ENCODE measurements at regions not wholly inside any gene's neighbourhood (a gene's known extent, or its start where the extent isn't known, plus 50 kb on each side); places are given as distances from the start of the nearest gene placed in this dataset.

DNA sequence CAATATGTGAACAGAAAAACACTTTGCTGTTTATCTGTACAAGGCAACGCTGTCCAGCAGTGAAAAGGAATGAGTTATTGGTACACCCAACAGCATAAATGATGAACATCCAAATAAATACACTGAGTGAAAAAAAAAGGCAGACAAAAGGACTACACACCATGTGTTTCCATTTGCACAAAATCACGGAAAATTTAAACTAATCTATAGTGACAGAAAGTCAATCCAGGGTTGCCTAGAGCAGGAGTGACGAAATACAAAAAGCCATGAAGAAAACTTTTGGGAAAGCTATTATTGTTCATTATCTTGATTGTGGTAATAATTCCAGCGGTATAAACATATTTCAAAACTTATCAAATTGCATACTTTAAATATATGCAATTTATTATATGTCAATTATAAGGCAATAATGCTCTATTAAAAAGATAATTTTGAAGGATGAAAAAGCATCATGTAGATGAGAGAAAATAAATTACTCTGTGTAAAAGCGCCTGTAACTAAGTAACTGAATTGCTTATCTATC, 578.0 kb upstream of the TMEM132C start (continued):
- TF ChIP-seq, protein P1, sequence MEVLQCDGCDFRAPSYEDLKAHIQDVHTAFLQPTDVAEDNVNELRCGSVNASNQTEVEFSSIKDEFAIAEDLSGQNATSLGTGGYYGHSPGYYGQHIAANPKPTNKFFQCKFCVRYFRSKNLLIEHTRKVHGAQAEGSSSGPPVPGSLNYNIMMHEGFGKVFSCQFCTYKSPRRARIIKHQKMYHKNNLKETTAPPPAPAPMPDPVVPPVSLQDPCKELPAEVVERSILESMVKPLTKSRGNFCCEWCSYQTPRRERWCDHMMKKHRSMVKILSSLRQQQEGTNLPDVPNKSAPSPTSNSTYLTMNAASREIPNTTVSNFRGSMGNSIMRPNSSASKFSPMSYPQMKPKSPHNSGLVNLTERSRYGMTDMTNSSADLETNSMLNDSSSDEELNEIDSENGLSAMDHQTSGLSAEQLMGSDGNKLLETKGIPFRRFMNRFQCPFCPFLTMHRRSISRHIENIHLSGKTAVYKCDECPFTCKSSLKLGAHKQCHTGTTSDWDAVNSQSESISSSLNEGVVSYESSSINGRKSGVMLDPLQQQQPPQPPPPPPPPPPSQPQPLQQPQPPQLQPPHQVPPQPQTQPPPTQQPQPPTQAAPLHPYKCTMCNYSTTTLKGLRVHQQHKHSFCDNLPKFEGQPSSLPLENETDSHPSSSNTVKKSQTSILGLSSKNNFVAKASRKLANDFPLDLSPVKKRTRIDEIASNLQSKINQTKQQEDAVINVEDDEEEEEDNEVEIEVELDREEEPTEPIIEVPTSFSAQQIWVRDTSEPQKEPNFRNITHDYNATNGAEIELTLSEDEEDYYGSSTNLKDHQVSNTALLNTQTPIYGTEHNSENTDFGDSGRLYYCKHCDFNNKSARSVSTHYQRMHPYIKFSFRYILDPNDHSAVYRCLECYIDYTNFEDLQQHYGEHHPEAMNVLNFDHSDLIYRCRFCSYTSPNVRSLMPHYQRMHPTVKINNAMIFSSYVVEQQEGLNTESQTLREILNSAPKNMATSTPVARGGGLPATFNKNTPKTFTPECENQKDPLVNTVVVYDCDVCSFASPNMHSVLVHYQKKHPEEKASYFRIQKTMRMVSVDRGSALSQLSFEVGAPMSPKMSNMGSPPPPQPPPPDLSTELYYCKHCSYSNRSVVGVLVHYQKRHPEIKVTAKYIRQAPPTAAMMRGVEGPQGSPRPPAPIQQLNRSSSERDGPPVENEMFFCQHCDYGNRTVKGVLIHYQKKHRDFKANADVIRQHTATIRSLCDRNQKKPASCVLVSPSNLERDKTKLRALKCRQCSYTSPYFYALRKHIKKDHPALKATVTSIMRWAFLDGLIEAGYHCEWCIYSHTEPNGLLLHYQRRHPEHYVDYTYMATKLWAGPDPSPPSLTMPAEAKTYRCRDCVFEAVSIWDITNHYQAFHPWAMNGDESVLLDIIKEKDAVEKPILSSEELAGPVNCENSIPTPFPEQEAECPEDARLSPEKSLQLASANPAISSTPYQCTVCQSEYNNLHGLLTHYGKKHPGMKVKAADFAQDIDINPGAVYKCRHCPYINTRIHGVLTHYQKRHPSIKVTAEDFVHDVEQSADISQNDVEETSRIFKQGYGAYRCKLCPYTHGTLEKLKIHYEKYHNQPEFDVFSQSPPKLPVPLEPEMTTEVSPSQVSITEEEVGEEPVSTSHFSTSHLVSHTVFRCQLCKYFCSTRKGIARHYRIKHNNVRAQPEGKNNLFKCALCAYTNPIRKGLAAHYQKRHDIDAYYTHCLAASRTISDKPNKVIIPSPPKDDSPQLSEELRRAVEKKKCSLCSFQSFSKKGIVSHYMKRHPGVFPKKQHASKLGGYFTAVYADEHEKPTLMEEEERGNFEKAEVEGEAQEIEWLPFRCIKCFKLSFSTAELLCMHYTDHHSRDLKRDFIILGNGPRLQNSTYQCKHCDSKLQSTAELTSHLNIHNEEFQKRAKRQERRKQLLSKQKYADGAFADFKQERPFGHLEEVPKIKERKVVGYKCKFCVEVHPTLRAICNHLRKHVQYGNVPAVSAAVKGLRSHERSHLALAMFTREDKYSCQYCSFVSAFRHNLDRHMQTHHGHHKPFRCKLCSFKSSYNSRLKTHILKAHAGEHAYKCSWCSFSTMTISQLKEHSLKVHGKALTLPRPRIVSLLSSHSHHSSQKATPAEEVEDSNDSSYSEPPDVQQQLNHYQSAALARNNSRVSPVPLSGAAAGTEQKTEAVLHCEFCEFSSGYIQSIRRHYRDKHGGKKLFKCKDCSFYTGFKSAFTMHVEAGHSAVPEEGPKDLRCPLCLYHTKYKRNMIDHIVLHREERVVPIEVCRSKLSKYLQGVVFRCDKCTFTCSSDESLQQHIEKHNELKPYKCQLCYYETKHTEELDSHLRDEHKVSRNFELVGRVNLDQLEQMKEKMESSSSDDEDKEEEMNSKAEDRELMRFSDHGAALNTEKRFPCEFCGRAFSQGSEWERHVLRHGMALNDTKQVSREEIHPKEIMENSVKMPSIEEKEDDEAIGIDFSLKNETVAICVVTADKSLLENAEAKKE (CRISPR knock-in tag; IDR thresholded peaks at IDR 0.05): no peak
- TF ChIP-seq NANOG (IDR thresholded peaks at IDR 0.05; ENCODE audit: borderline replicate concordance) (no peak), JUNB (IDR thresholded peaks at IDR 0.05; ENCODE audit: unreplicated experiment) (no peak), STAT1 (IDR thresholded peaks at IDR 0.05; ENCODE audit: unreplicated experiment) (no peak), EZH2phosphoT487 (IDR thresholded peaks at IDR 0.05; ENCODE audit: unreplicated experiment) (no peak), EZH2 (IDR thresholded peaks at IDR 0.05; ENCODE audit: low read depth, unreplicated experiment) (no peak)
- TF ChIP-seq, protein P2, sequence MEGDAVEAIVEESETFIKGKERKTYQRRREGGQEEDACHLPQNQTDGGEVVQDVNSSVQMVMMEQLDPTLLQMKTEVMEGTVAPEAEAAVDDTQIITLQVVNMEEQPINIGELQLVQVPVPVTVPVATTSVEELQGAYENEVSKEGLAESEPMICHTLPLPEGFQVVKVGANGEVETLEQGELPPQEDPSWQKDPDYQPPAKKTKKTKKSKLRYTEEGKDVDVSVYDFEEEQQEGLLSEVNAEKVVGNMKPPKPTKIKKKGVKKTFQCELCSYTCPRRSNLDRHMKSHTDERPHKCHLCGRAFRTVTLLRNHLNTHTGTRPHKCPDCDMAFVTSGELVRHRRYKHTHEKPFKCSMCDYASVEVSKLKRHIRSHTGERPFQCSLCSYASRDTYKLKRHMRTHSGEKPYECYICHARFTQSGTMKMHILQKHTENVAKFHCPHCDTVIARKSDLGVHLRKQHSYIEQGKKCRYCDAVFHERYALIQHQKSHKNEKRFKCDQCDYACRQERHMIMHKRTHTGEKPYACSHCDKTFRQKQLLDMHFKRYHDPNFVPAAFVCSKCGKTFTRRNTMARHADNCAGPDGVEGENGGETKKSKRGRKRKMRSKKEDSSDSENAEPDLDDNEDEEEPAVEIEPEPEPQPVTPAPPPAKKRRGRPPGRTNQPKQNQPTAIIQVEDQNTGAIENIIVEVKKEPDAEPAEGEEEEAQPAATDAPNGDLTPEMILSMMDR (conservative IDR thresholded peaks at IDR 0.05; ENCODE audit: low read depth in 2 of 2): no peak
- TF ChIP-seq, protein P3, sequence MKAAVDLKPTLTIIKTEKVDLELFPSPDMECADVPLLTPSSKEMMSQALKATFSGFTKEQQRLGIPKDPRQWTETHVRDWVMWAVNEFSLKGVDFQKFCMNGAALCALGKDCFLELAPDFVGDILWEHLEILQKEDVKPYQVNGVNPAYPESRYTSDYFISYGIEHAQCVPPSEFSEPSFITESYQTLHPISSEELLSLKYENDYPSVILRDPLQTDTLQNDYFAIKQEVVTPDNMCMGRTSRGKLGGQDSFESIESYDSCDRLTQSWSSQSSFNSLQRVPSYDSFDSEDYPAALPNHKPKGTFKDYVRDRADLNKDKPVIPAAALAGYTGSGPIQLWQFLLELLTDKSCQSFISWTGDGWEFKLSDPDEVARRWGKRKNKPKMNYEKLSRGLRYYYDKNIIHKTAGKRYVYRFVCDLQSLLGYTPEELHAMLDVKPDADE (IDR thresholded peaks at IDR 0.05): no peak
- TF ChIP-seq, protein P4, sequence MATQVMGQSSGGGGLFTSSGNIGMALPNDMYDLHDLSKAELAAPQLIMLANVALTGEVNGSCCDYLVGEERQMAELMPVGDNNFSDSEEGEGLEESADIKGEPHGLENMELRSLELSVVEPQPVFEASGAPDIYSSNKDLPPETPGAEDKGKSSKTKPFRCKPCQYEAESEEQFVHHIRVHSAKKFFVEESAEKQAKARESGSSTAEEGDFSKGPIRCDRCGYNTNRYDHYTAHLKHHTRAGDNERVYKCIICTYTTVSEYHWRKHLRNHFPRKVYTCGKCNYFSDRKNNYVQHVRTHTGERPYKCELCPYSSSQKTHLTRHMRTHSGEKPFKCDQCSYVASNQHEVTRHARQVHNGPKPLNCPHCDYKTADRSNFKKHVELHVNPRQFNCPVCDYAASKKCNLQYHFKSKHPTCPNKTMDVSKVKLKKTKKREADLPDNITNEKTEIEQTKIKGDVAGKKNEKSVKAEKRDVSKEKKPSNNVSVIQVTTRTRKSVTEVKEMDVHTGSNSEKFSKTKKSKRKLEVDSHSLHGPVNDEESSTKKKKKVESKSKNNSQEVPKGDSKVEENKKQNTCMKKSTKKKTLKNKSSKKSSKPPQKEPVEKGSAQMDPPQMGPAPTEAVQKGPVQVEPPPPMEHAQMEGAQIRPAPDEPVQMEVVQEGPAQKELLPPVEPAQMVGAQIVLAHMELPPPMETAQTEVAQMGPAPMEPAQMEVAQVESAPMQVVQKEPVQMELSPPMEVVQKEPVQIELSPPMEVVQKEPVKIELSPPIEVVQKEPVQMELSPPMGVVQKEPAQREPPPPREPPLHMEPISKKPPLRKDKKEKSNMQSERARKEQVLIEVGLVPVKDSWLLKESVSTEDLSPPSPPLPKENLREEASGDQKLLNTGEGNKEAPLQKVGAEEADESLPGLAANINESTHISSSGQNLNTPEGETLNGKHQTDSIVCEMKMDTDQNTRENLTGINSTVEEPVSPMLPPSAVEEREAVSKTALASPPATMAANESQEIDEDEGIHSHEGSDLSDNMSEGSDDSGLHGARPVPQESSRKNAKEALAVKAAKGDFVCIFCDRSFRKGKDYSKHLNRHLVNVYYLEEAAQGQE (IDR thresholded peaks at IDR 0.05; ENCODE audit: unreplicated experiment): no peak
